SK-N-MC (cell line): ENCODE measurements at regions not wholly inside any gene's neighbourhood (a gene's known extent, or its start where the extent isn't known, plus 50 kb on each side); places are given as distances from the start of the nearest gene placed in this dataset.

Source experiments
- EZH2 ChIP-seq: fragments of 200-600 bp; sonication (generic); IDR thresholded peaks from one replicate; pipeline ENCODE4 v1.6.1; 2017; ENCODE audit warnings: antibody characterized with exemption
- FOXP2 ChIP-seq: optimal IDR thresholded peaks from 2 replicates; pipeline ENCODE3; 2011; ENCODE audit warnings: mild to moderate bottlenecking, moderate library complexity; ENCODE audit not compliant: insufficient read depth; ENCODE audit errors: extremely low read length, control extremely low read depth
- POLR2AphosphoS5 ChIP-seq: IDR thresholded peaks from 2 replicates; pipeline ENCODE4 v1.6.1; 2012; ENCODE audit warnings: mild to moderate bottlenecking, low read depth, low read length, borderline replicate concordance

DNA sequence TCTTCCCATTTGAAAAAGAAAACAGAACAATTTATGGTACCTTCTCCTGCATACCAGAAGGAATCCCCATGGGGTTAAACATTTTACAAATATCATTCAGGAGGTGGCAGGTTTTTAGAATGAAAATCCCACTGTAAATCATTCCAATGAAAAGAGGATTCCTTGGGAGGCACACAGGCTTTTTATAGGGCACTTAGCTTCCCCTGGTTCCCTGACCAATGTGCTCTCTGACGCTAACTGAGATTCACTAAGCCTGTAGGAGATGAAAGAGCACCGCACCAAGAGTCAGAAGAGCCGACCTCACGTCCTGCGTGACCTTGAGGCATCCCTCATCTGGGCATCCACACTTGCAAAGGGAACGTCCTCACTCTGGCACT is 82.5 kb downstream of the CMPK2 start:
- TF ChIP-seq POLR2AphosphoS5 (no peak), EZH2 (no peak), FOXP2 (no peak)
